Esophagus squamous epithelium (tissue), 4 donors: ENCODE measurements at regions not wholly inside any gene's neighbourhood (a gene's known extent, or its start where the extent isn't known, plus 50 kb on each side); places are given as distances from the start of the nearest gene placed in this dataset.

ENCODE experiments used
- POLR2A ChIP-seq, 4 donors: fragments of 450-650 bp; IDR thresholded peaks; one replicate each; pipeline ENCODE4 v1.6.1; 2017; ENCODE audit warnings: antibody characterized with exemption in 4 of 4, mild to moderate bottlenecking in 4 of 4, moderate library complexity in 3 of 4
- TF ChIP-seq, protein P1 (sequence below), 6 experiments: fragments of 450-650 bp in 4 of 6; fragments of 200-600 bp in 2 of 6; sonication (generic) in 2 of 6; IDR thresholded peaks; one replicate each; pipeline ENCODE4 v1.5.1; 2016 to 2019; ENCODE audit warnings: antibody characterized with exemption in 6 of 6, mild to moderate bottlenecking in 4 of 6, moderate library complexity in 4 of 6

DNA sequence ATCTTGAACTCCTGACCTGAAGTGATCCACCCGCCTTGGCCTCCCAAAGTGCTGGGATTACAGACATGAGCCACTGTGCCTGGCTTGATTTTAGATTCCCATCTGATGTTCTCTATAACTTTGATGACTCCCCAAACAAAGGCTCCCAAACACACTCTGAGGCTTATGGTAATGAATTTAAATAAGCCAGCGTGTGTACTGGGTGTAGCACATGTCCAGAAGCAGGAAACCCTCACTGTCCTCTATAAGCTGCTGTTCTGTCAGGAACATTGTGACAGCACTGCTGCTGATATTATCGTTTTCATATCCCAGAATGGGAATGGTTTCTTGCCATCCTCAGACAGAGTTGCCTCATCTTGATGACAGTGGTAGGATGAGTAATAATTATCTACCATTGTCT lies 54.1 kb upstream of the SALL4 start:
- TF ChIP-seq POLR2A (IDR thresholded peaks at IDR 0.05), result no peak
- TF ChIP-seq, protein P1, sequence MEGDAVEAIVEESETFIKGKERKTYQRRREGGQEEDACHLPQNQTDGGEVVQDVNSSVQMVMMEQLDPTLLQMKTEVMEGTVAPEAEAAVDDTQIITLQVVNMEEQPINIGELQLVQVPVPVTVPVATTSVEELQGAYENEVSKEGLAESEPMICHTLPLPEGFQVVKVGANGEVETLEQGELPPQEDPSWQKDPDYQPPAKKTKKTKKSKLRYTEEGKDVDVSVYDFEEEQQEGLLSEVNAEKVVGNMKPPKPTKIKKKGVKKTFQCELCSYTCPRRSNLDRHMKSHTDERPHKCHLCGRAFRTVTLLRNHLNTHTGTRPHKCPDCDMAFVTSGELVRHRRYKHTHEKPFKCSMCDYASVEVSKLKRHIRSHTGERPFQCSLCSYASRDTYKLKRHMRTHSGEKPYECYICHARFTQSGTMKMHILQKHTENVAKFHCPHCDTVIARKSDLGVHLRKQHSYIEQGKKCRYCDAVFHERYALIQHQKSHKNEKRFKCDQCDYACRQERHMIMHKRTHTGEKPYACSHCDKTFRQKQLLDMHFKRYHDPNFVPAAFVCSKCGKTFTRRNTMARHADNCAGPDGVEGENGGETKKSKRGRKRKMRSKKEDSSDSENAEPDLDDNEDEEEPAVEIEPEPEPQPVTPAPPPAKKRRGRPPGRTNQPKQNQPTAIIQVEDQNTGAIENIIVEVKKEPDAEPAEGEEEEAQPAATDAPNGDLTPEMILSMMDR (IDR thresholded peaks at IDR 0.05), result no peak
